AG20443 (cell line): ENCODE measurements at regions not wholly inside any gene's neighbourhood (a gene's known extent, or its start where the extent isn't known, plus 50 kb on each side); places are given as distances from the start of the nearest gene placed in this dataset.
"Not testable (repeated sequence)": the region's sequence is repeated elsewhere in the genome, so short reads cannot be mapped to it uniquely, and the experiment has no call there.

Source experiments
- DNase-seq: peaks from one replicate; pipeline ENCODE4 v3.0.0; 2012; ENCODE audit warnings: low spot score, mixed read lengths

DNA sequence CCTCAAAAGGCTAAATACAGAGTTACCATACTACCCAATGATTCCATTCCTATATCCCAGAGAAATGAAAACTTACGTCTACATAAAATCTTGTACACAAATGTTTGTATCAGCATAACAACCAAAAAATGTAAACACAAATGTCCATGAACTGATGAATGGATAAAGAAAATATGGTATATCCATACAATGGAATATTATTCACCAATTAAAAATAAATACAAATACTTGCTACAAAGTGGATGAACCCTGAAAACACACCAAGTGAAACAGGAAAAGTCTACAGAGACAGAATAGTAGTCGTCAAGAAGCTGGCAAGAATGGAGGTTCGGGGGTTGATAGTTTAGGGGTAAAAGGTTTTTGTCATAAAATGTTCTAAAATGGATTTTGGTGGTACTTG is 54.0 kb upstream of the ANKRD28 start:
- DNase-seq: no peak

DNA sequence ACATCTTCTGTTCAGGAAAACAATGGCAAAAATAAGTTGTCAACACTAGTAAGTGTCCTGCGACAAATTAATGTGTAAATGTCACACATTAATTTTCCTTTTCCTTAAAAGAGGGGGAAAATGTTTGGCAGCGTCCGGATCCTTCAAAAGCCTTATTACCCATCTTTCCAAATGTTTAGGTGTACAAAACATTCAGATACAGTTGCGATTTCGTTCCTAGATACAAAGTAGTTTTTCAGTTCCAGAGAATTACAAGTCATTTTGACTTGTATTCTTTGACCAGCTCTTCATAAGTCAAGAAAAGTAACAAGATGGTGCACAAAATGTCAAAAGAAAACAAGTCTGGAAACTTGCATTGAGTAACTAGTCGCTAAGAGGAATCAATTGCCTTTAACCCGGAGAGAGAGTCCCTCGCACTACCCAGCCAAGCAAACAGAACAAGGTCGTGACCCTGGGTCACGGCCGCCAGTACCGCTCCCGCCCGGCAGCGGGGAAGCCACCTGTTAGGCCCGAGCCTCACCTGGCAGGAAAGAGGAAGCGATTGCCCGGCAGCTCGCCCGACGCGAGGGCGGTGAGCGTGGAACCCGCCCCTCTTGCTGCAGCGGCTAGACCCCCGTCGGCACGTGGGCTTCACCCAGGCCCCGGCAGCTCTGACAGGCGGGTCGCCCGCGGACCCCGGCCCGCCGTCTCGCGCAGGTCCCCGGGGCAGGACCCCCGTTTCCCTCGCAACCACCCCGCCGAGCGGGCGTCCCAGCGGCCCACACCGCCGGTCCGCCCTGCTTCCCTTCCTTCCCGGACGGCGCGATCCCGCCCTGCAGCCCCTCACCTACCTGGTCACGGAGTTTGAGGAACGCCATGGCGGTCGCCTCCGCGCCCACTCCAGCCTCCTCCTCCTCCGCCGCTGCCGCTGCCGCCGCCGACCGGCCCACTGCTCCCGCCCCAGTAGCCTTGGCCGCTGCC is 61.0 kb upstream of the ANKRD28 start:
- DNase-seq: peak; percentile 32

DNA sequence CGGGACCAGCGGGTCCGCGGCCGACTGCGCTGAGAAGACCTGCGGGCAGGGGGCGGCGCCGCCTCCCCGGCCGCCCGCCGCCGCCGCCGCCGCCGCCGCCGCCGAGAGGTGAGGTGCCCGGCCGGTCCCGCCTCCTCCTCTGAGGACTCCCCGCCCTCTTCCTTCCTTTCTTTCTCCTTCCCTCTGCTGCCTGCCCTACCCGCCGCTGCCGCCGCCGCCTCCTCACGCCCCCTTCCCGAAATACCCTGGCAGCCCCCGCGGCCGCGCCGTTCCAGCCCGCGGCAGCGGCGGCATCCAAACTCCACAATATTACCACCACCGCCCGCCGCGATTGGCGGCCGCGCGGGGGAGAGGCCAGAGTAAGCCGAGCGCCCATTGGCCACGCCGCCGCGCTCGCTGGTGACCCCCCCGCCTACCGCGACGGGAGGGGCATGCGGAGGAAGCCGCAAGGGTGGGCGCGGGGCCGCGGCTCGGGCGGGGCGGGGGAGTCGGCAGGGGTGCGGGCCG is 61.8 kb upstream of the ANKRD28 start:
- DNase-seq: peak; percentile 95

DNA sequence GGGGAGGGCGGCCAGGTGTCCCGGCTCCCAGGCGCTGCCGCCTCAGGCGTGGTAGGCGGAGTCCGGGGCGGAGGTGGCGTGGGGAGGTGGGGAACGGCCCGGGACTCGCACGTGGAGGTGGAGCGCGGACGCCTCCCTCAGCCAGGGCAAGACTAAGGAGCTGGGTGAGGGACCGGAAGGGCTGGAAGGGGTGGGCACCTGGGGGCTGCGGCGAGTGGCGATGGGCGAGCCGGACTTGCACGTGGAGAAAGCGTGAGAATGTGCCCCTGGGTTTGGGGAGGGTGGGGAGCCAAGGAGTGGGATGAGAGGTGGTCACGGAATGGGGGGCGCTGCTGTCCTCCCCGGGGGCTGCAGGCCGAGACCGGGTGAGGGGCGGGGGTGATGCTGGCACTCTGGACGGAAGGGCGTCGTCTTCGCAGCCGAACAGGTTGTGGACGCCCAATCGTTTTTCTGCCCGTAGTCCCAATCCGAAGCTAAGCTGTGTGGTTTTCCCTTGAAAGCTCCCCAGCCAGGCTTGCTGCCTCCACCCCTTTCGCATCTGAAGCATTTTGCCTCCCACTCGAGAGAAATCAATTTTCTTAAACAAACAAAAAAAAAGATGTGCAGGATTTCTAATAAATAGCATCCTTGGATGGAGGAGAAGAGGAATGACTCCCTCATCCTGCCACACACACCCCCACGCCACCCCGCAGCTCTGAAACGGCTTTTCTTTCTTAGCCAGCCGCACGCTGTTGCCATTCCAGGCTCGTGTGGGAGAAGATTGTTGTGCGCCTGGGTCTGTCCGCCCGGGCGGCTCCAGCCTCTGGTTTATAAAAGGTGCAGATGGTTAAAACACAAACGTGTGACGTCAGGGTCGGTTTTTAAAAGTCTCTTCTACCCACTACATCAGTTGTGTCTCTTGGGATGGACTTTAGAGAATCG is 62.5 kb upstream of the ANKRD28 start:
- peak; percentile 66 for DNase-seq

DNA sequence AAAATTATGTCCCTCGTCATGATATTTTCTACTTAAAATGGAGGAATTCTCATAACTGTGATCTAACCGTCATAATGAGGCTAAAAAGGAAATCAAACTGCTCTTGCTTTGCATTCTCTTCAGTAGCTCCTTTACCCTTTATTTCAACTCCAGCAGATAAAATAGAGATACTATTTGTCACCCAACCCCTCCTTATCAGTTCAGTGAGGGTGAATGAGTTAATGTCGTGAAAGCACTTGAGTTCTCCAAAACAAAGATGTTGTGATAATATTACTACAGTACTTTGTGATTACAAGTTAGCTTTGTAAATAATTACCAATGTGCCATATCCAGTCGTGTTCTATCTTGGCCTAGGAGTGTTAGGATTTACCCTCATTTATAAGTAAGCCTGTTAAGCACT is 63.4 kb upstream of the ANKRD28 start:
- DNase-seq: no peak

DNA sequence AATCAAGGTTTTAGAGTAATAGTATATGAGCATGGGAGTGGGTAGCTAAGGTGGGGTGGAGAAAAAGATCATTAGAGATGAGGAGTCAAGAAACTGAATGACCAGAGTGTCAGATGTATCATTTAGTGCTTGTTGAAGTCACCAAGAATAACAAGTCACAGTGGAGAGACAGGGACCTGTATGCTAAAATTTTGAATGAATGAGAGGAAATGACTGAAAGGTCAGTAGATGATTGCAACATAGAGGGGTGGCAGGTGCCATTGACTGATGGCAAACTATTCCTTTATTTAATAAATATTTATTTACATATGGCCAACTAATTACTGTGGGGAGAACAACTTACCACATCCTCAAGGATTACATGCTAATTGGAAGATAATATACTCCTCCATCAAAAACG is 75.0 kb upstream of the ANKRD28 start:
- DNase-seq: no peak

DNA sequence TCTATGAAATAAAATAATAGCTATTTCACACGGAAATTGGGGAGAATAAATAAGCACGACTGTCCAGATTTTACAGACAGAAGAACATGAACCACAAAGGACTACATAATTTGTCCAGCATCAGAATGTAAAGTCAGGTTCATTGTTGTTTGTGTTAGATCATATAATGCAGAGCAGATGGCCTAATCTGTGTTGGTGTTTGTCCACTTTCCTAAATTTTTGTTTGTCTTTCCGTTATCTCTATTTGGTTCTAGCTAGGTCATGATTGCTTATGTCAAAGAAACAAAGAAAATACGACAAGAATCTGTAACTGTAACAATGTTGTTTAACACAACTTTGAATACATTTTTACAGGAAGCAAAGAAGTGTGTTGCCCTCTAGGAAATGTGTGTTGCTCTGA is 75.6 kb upstream of the ANKRD28 start:
- DNase-seq: no peak

DNA sequence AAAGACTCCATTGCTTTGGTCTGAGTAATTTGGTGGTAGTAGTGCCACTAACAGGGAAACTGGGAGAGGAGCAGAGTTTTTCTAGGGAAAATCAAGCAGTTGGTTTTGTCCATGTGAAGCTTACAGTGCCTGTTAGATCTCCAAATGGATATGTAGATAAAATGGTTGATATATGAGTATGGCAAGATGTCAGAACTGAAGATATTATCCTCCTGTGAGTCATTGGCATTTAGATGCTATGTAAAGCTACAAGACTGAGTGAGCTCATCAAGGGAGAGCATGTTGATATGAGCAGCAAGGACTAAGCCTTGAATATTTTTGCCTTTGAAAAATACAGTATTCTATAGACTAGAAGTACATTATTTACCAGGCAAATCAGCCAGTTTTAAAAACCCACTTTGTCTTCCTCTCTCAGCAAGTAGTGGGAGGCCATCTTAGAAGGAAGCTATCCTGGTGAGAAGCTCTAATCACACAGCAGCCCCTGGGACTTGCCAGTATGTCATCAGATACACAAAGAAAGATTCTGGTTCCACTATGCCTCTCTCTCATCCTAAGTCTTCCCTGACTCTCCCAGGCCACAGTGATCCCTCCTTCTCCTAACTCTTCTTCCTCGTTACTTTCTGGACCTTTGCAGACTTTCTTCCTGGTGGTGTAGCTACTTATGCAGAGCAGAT is 77.4 kb upstream of the ANKRD28 start:
- DNase-seq: peak; percentile 30

DNA sequence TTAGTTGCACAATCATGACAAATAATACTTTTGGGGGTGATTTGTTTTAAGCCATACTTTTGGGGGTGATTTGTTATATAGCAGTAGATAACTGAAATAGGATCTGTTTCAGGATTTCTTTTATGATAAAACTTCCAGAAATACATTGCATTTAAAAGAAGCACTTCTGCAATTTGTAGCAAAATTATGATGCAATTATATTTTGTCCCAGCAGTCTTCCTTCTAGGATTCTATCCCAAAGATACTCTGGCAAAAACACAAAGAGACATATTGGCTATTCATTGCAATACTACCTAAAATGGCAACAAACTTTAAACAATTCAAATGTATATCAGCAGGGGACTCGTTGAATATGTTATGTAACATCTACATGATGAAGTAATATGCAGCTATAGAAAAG is 78.9 kb upstream of the ANKRD28 start:
- no peak for DNase-seq

DNA sequence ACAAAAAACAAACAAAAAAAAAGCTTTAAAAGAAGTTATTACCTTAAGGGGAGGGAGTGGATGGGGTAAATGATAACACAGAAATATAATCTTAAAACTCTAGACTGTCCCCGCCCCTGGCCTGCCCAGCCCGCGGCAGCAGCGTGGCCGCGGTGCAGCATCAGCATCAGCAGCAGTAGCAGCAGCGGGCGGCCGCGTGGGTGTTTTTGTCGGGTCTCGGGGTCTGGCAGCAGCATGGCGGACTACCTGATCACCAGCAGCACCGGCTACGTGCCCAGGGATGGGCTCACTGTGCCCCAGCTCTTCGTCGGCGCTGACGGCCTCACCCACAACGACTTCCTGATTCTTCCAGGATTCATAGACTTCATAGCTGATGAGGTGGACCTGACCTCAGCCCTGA is 80.0 kb upstream of the ANKRD28 start:
- DNase-seq: no peak

DNA sequence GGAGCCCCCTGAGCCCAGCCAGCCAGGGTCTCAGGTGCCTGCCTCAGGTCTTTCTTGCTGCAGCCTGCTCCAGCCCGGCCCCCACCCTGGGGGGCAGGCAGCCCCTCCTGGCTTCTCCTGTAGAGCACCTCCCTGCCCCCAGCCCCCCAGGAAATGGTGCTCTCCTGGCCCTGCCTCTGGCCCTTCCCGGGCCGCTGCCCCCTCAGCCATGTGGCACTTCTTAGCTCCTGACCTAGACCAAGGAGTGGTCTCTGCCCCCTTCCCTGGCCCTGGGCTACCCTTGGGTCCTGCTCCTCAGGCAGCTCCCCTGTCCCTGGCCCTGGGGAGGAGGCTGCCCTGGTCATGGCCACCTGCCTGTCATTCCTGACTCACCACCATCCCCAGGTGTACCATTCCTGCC is 82.0 kb upstream of the ANKRD28 start:
- not testable (repeated sequence) for DNase-seq

DNA sequence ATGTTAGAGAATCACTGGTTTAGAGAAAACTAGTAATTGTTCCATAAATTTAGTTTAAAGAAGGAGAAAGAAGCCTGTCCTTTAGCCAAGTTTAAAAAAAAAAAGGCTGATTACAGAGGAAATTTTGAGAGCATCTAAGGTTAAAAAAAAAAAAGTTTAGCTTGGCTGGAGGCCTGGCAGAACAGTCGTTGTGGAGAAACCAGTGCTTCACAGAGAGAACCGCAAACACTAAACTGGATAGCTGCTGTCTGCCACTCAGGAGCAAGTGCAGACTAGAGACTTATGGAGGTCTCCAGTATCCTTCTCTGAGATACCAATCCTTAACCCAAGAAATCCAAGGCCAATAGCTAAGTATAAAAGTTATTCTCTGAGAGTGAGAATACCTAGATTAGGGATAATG is 84.8 kb upstream of the ANKRD28 start:
- no peak for DNase-seq

DNA sequence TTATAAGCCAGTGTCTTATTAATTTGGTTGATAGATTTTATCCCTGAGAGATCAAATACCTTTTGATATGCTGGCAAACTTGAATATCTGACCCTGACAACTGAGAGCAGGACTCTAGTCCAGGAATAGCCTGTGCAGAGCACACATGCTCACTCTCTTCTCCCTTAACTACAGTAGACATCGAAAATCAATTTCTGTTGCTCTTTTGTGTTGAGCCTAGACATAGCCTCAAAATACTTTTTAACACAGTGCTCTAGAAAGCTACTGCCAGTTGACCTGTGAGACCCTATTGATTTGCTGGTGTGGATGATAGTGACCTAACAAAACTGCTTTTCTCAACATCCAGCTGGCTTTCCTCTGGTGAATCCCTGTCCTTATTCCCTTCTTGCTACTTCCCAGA is 86.4 kb upstream of the ANKRD28 start:
- no peak for DNase-seq

DNA sequence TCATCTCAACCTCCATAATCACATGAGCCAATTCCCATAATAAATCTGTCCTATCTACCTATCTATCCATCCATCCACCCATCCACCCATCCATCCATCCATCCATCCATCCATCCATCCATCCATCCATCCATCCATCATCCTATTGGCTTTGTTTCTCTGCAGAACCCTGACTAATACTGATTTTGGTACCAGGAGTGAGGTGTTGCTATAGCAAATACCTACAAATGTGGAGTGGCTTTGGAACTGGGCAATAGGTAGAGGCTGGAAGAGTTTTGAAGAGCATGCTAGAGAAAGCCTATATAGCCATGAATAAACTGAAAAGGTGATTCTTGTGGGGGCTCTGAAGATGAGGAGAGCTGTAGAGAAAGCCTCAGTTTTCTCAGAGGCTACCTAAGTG is 88.7 kb upstream of the ANKRD28 start:
- DNase-seq: no peak

DNA sequence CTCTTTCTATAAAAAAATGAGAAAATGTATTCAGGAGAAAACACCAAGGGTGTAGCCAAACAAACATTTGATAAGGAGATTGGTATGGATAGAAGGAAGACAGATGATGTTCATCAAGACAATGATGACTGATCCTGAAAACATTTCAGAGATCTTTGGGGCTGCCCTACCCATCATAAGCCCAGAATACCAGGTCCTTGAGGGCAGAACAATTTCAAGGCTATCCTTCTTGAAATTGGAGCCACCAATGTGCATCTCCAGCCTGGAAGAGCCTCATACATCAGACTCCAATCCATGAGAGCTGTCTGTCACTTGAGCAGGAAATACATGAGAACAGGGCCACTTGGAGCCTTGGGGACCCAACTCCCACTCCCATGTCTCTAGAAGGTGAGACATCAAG is 89.5 kb upstream of the ANKRD28 start:
- DNase-seq: no peak

DNA sequence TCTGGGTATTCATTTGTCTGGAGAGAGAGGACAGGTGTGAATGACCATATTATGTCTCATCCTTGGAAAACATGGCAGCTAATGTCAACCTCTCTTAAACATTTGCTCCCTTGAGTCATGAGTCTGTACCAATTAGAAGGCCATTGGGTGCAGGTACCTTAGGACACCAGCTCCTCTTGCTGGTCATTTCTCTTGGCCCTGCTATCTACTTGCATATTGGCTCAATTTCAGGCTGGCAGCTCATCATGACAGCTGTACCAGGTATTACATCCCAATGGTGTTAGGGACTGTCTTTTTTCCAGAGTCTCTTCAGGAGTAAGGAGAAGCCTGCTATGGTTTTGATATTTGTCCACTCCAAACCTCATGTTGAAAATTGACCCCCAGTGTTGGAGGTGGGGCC is 92.2 kb upstream of the ANKRD28 start:
- no peak for DNase-seq

DNA sequence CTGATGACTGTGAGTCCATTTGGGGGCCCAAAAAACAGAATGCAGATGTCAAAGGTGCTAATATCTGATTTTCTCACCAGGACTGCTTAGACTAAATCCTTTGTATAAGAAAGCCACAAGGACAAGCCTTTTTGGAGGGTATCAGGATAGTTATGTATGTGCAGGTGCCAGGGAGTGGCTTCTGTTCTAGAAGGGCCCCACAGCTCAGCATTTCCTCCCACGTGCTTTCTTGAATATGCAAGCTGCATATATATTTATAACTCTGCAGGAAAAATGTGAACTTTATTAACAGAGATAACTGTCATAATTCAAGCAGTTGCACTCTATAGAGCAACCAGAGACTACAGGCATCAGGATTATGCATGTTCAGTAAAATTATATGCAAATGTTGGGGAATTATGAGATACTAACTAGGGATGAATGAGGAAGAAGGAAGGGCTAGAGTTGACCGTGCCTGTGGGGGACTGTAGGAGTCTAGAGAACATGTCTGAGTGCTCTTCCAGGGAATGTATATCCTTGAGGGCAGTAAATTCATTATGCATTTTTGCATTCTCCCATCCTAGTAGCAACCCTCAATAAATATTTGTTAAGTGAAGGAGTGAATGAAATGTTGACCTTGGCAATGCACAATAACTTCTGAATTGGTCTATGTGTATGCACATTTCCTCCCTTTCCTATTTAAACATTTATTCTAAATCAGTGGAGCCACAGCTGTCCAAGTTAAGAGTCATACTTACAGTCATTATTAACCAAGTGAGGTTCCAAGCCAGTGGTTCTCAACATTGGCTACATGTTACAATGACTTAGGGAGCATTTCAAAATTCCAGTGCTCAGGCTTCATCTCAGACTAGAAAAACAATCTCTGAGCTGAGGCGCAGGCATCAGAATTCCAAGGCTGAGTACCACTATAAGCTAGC is 94.8 kb upstream of the ANKRD28 start:
- DNase-seq: peak; percentile 22

DNA sequence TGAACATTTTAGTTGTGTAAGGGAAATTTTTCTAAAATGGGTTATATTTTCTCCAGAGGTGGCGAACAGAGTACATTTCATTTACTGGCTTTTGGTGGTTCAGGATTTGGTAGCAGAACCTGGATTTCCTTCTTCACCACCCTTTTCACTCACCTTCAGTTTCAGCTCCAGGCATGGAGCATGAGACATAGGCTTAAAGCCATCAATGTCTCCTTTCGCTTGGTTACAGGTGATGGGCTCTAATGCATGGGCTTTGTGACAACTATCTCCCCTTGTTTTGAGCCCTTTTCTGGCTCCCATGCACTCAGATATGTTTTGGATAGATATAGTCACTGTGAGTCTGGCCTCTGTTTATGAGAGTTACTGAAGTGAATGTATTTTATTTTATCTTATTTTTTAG is 96.6 kb upstream of the ANKRD28 start:
- DNase-seq: no peak

DNA sequence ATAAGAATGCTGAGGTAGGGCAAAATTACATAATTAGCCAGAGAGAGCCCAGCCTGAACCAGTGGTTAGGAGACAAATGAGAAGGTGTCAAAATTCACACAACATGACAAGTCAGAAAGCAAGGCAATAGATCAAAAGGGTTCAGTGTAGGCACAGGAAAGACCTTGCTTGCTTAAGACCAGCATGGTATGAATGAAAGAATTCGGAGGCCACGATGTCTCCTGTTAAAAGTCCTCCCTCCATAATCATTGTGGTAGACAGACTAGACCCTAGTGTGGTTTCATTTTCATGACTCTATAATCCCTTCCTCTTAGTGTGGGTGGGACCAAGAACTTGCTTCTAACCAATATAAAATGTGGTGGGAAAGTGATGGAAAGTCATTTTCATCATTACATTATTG is 98.7 kb upstream of the ANKRD28 start:
- no peak for DNase-seq

DNA sequence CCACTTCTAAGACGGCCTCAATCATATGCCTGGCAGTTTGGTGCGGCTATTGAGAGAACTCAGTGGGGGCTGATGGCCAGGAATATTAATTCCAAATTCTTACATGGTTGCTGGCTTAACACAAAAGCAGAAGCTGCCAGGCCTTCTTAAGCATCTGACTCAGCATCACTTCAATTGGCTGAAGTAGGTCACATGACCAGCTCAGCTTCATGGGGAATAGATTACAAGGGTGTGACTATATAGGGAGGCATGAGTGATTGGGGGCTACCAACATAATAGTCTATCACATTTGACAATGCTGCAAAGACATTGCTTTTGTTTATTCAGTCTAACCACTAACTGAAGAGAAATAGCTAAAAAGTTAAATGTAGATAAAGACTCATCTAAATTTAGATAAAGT is 101.6 kb upstream of the ANKRD28 start:
- peak; percentile 47 for DNase-seq

DNA sequence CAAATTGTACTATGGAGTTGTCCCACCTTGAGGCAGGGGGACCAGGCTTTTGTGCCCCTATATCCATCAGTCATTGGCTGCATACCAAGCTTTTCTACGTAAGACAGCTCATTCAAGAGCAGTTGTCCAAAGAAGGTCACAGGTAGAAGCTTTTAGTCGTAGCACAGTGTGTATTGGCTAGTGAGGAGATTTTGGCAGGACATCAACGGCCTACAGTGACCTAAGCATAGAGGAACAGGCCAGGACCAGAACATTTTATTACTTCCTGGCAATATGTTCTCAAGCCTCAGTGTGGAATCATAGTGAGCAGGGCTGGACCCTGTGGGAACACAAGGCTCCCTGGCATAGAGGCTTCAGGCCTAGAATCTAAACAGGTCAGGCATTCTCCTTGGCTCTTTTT is 105.4 kb upstream of the ANKRD28 start:
- peak; percentile 69 for DNase-seq
